Skeletal muscle tissue (tissue), 3 donors: ENCODE measurements at regions not wholly inside any gene's neighbourhood (a gene's known extent, or its start where the extent isn't known, plus 50 kb on each side); places are given as distances from the start of the nearest gene placed in this dataset.

Experiments
- H3K27ac ChIP-seq: one replicate; pipeline ENCODE4 v1.7.0; 2013; ENCODE audit warnings: mild to moderate bottlenecking, low read depth, low read length, inconsistent platforms
- H3K27me3 ChIP-seq, 3 donors: one replicate each; pipeline ENCODE4 v1.7.0; 2013; ENCODE audit warnings: low read length in 3 of 3; ENCODE audit not compliant: control insufficient read depth in 3 of 3, insufficient read depth in 3 of 3
- H3K36me3 ChIP-seq, 3 donors: one replicate each; pipeline ENCODE4 v1.7.0; 2013; ENCODE audit warnings: low read length in 3 of 3; ENCODE audit not compliant: control insufficient read depth in 3 of 3, insufficient read depth in 3 of 3
- H3K4me1 ChIP-seq, 3 donors: one replicate each; pipeline ENCODE4 v1.7.0; 2013; ENCODE audit warnings: low read length in 3 of 3, mild to moderate bottlenecking in 3 of 3; ENCODE audit not compliant: control insufficient read depth in 3 of 3, insufficient read depth in 3 of 3
- H3K4me3 ChIP-seq, 3 donors: one replicate each; pipeline ENCODE4 v1.7.0; 2013; ENCODE audit warnings: low read length in 3 of 3
- H3K9ac ChIP-seq, 3 donors: one replicate each; pipeline ENCODE4 v1.7.0; 2013; ENCODE audit warnings: low read length in 3 of 3, mild to moderate bottlenecking in 3 of 3, moderate library complexity in 2 of 3, low read depth in 1 of 3
- H3K9me3 ChIP-seq, 3 donors: one replicate each; pipeline ENCODE4 v1.7.0; 2013; ENCODE audit warnings: low read length in 3 of 3; ENCODE audit not compliant: control insufficient read depth in 3 of 3
- donor health status: Osteomylitis.

DNA sequence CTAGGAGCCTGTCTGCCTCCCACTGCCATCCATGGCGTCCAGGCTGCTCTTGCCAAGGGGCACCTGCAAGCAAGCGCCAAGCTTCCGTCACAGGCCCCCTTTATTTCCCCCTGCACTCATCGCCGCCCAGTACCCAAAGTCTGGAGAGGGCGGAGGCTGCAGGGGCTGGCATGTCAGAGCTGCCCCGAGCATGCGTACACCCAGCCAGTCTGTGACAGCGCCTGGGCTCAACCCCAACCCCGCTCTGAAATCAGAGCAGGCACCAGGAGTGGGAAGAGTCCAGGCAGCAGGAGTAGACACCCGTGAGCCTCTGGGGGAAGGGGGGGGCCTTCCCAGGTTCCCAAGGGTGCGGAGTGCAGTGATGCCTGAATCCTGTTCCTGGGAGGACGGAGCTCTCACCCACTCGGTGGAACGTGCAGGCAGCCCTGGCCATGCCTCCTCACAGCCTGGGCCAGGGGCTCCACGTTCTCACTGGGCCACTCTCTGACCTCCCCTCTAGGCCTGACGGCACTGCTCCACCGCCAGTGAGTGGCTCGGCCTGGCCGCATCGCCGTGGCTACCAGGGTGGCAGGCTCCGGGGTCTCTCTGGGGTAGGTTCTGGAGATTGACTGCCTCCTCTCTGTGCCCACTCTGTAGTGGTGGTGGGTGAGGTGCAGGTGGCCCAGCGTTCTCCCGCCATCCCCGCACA lies 469.0 kb downstream of the CDH9 start:
- H3K4me3 ChIP-seq = no peak overlapping the region
- H3K36me3 ChIP-seq = no peaks in the 10 kb centered on the region
- H3K9me3 ChIP-seq = peaks cover 0 to 2% (median 0%) of the 10 kb centered on the region in 3 donors
- H3K4me1 ChIP-seq = no peaks in the 10 kb centered on the region
- no peaks in the 10 kb centered on the region for H3K27me3 ChIP-seq
- H3K27ac ChIP-seq = no peak overlapping the region
- no peak overlapping the region for H3K9ac ChIP-seq

DNA sequence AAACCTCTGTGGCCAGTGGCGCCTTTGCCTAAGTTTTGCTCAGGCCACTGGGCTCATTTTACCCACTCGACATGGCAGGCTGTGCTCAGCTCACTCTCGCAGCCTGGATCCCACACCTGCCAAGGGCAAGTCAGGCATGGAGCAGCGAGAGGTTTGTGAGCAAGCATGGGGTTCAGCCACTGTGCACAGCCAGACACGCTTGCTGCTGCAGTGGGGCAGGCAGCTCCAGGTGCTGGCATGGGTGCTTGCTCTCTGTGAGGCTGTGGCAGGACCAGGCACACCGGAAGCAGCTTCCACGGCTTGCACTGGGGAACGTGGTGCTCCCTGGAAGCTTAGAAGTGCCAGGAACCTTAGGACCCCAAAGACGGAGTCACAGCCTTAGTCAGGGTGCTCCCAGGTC lies 470.1 kb downstream of the CDH9 start:
- Histone ChIP-seq H3K4me3 (no peak overlapping the region), H3K27ac (no peak overlapping the region), H3K36me3 (no peaks in the 10 kb centered on the region), H3K4me1 (no peaks in the 10 kb centered on the region), H3K9me3 (peaks cover 0 to 2% (median 0%) of the 10 kb centered on the region in 3 donors), H3K27me3 (no peaks in the 10 kb centered on the region), H3K9ac (no peak overlapping the region)

DNA sequence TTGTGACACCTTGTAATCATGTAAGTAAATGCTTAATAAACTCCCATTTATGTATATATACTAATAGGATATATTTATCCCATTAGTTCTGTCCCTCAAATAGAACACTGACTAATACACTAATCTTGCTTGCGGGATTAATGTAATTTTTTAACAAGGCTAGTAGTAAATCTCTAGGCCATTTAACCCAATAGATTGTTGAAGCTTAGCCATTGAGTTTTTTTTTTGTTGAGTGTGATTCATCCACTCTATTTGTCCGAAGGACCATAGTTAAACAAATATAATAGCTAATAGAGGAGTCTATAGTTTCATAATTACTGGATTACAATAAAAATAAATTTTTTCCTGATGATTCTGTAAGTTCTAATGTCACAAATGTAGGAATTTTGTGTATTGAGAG lies 474.4 kb downstream of the CDH9 start:
- Histone ChIP-seq H3K27ac (no peak overlapping the region), H3K4me3 (no peak overlapping the region), H3K9me3 (peaks cover 0 to 2% (median 0%) of the 10 kb centered on the region in 3 donors), H3K27me3 (no peaks in the 10 kb centered on the region), H3K4me1 (no peaks in the 10 kb centered on the region), H3K36me3 (no peaks in the 10 kb centered on the region), H3K9ac (no peak overlapping the region)

- Histone ChIP-seq H3K4me1 (no peaks in the 10 kb centered on the region), H3K27ac (no peak overlapping the region), H3K4me3 (no peak overlapping the region), H3K9ac (no peak overlapping the region), H3K36me3 (no peaks in the 10 kb centered on the region), H3K27me3 (no peaks in the 10 kb centered on the region), H3K9me3 (no peaks in the 10 kb centered on the region)
These were observed 485.3 kb downstream of the CDH9 start for GRCh38 chr5:26553079-26553478.

DNA sequence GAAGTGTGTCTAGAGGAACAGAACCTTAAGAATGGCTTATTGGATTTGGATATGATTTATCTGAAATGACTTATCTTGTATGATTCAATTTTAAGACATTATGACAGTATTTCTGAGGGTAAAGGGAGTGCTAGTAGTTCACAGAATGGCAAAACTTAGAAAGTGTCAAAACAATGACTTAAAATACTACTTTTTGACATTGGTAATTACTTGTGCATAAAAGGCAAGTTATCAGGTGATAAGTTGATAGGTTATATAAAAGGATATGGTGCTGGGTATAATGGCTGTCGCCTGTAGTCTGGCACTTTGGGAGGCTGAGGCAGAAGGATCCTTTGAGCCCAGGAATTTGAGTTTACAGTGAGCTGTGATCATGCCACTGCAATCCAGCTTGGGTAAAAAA lies 494.4 kb downstream of the CDH9 start:
- no peaks in the 10 kb centered on the region for H3K9me3 ChIP-seq
- no peak overlapping the region for H3K27ac ChIP-seq
- H3K27me3 ChIP-seq = no peaks in the 10 kb centered on the region
- no peak overlapping the region for H3K4me3 ChIP-seq
- H3K36me3 ChIP-seq = no peaks in the 10 kb centered on the region
- H3K4me1 ChIP-seq = no peaks in the 10 kb centered on the region
- no peak overlapping the region for H3K9ac ChIP-seq

DNA sequence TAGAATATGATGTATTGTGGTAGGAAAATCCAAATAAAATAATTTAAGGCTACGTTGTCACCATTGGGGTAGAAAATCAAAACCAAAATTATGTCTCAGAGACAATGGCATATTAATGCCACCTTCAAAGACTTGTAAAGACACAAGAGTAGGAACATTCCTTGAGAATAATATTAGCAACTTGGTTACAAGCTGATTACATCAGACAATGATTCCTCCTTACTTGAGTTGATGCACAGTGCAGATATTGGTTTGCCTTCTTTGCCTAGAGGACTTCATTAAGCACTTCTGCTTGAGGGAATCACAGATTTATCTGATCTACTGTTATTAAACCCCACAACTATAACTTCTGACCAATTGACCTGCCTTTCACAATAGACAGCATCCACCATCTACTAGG lies 500.2 kb downstream of the CDH9 start:
- Histone ChIP-seq H3K4me3 (no peak overlapping the region), H3K27ac (no peak overlapping the region), H3K27me3 (no peaks in the 10 kb centered on the region)

DNA sequence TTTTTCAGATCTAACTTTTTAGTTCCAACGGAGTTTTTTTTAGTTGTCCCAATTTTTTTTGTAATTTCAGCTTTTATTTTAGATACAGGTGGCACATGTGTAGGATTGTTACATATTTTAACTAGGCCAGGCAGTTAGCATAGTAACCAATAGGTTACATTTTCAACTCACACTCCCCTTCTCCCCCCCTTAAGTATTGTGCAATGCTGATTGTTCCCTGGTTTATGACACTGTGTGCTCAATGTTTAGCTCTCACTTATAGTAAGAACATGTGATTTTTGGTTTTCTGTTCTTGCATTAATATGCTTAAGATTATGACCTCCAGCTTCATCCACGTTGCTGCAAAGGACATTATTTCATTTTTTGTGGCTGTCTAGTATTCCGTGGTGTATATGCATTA lies 503.2 kb downstream of the CDH9 start:
- no peaks in the 10 kb centered on the region for H3K27me3 ChIP-seq
- no peak overlapping the region for H3K27ac ChIP-seq
- H3K4me3 ChIP-seq = no peak overlapping the region
- no peaks in the 10 kb centered on the region for H3K4me1 ChIP-seq
- H3K9ac ChIP-seq = no peak overlapping the region
- H3K9me3 ChIP-seq = no peaks in the 10 kb centered on the region
- no peaks in the 10 kb centered on the region for H3K36me3 ChIP-seq

More for the DNA sequence above, 500.2 kb downstream of the CDH9 start:
- no peaks in the 10 kb centered on the region for H3K4me1 ChIP-seq
- H3K36me3 ChIP-seq = no peaks in the 10 kb centered on the region
- no peaks in the 10 kb centered on the region for H3K9me3 ChIP-seq
- H3K9ac ChIP-seq = no peak overlapping the region

GRCh38 chr5:26530305-26530704 lies 508.1 kb downstream of the CDH9 start:
- H3K27ac ChIP-seq = no peak overlapping the region
- no peaks in the 10 kb centered on the region for H3K36me3 ChIP-seq
- H3K27me3 ChIP-seq = no peaks in the 10 kb centered on the region
- no peak overlapping the region for H3K4me3 ChIP-seq
- no peak overlapping the region for H3K9ac ChIP-seq
- H3K9me3 ChIP-seq = no peaks in the 10 kb centered on the region
- H3K4me1 ChIP-seq = no peaks in the 10 kb centered on the region

DNA sequence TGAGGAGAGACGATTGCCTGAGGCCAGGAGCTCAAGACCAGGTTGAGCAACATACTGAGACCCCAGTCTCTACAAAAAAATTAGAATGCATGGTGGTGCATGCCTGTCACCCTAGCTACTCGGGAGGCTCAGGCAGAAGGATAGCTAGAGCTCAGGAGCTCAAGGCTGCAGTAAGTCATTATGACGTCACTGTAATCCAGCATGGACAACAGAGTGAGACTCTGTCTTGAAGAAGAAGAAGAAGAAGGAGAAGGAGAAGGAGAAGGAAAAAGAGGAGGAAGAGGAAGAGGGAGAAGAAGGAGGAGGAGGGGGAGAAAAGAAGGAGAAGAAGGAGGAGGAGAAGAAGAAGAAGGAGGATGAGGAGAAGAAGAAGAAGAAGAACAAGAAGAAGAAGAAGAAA lies 519.1 kb downstream of the CDH9 start:
- Histone ChIP-seq H3K4me1 (no peaks in the 10 kb centered on the region), H3K4me3 (no peak overlapping the region), H3K9ac (no peak overlapping the region), H3K9me3 (no peaks in the 10 kb centered on the region), H3K36me3 (no peaks in the 10 kb centered on the region), H3K27ac (no peak overlapping the region), H3K27me3 (no peaks in the 10 kb centered on the region)

- H3K9ac ChIP-seq = no peak overlapping the region
- no peaks in the 10 kb centered on the region for H3K27me3 ChIP-seq
- no peaks in the 10 kb centered on the region for H3K36me3 ChIP-seq
- no peak overlapping the region for H3K27ac ChIP-seq
- H3K4me3 ChIP-seq = no peak overlapping the region
- no peaks in the 10 kb centered on the region for H3K4me1 ChIP-seq
- no peaks in the 10 kb centered on the region for H3K9me3 ChIP-seq
These were observed 520.3 kb downstream of the CDH9 start for GRCh38 chr5:26518065-26518464.
